ENCODE measurements at regions not wholly inside any gene's neighbourhood (a gene's known extent, or its start where the extent isn't known, plus 50 kb on each side); places are given as distances from the start of the nearest gene placed in this dataset.
"Not testable (repeated sequence)": the region's sequence is repeated elsewhere in the genome, so short reads cannot be mapped to it uniquely, and the experiment has no call there.

GRCh38 chr15:79769069-79769481, 127.7 kb downstream of the MTHFS start:
- Histone ChIP-seq H3K27ac (no peak overlapping the region), H3K4me3 (no peak overlapping the region), H3K4me1 (no peaks in the 10 kb centered on the region), H3K9me3 (replicated peaks) (no peaks in the 10 kb centered on the region), H3K36me3 (no peaks in the 10 kb centered on the region), H3K27me3 (no peaks in the 10 kb centered on the region; the same call in 1 of the 2 replicates)
- peak in 1 of 2 experiments; percentile 19 for DNase-seq

GRCh38 chr15:79769933-79770759, 126.7 kb downstream of the MTHFS start:
- no peak overlapping the region for H3K4me3 ChIP-seq
- no peak for DNase-seq

GRCh38 chr15:79773128-79773527, 123.7 kb downstream of the MTHFS start:
- H3K27ac ChIP-seq = no peak overlapping the region
- H3K27me3 ChIP-seq = no peaks in the 10 kb centered on the region; the same call in 1 of the 2 replicates
- H3K4me3 ChIP-seq = no peak overlapping the region
- no peaks in the 10 kb centered on the region for H3K36me3 ChIP-seq
- no peaks in the 10 kb centered on the region for H3K9me3 ChIP-seq (replicated peaks)
- H3K4me1 ChIP-seq = no peaks in the 10 kb centered on the region
- no peak for DNase-seq

More at GRCh38 chr15:79769933-79770759, 126.7 kb downstream of the MTHFS start:
- Histone ChIP-seq H3K27me3 (no peaks in the 10 kb centered on the region; the same call in 1 of the 2 replicates), H3K36me3 (no peaks in the 10 kb centered on the region), H3K4me1 (no peaks in the 10 kb centered on the region), H3K27ac (no peak overlapping the region), H3K9me3 (replicated peaks) (no peaks in the 10 kb centered on the region)

GRCh38 chr15:79775821-79776220, 121.0 kb downstream of the MTHFS start:
- H3K4me1 ChIP-seq = no peaks in the 10 kb centered on the region
- no peak for DNase-seq
- no peaks in the 10 kb centered on the region for H3K36me3 ChIP-seq
- no peak overlapping the region for H3K27ac ChIP-seq
- H3K4me3 ChIP-seq = no peak overlapping the region
- no peaks in the 10 kb centered on the region; the same call in 1 of the 2 replicates for H3K27me3 ChIP-seq
- H3K9me3 ChIP-seq (replicated peaks) = no peaks in the 10 kb centered on the region

- Histone ChIP-seq H3K27ac (no peak overlapping the region), H3K4me1 (no peaks in the 10 kb centered on the region), H3K9me3 (replicated peaks) (no peaks in the 10 kb centered on the region; the same call in 1 of the 2 replicates), H3K36me3 (no peaks in the 10 kb centered on the region), H3K4me3 (no peak overlapping the region), H3K27me3 (no peaks in the 10 kb centered on the region; the same call in 1 of the 2 replicates)
- DNase-seq = no peak
Measured at GRCh38 chr15:79777916-79778315, 118.9 kb downstream of the MTHFS start.

- no peak overlapping the region for H3K4me3 ChIP-seq
- no peaks in the 10 kb centered on the region for H3K36me3 ChIP-seq
- no peaks in the 10 kb centered on the region; the same call in 1 of the 2 replicates for H3K9me3 ChIP-seq (replicated peaks)
- DNase-seq = no peak
- no peaks in the 10 kb centered on the region for H3K27me3 ChIP-seq
- H3K27ac ChIP-seq = no peak overlapping the region
- H3K4me1 ChIP-seq = no peaks in the 10 kb centered on the region
Measured at GRCh38 chr15:79778378-79778990, 118.3 kb downstream of the MTHFS start.

GRCh38 chr15:79779746-79780145, 117.1 kb downstream of the MTHFS start:
- H3K27ac ChIP-seq = no peak overlapping the region
- no peaks in the 10 kb centered on the region for H3K36me3 ChIP-seq
- H3K9me3 ChIP-seq (replicated peaks) = no peaks in the 10 kb centered on the region; the same call in 1 of the 2 replicates
- no peak overlapping the region for H3K4me3 ChIP-seq
- DNase-seq = no peak
- H3K27me3 ChIP-seq = no peaks in the 10 kb centered on the region
- no peaks in the 10 kb centered on the region for H3K4me1 ChIP-seq

GRCh38 chr15:79782307-79782706, 114.5 kb downstream of the MTHFS start:
- not testable (repeated sequence) for H3K4me1 ChIP-seq; H3K4me3 ChIP-seq; H3K27ac ChIP-seq; DNase-seq; H3K9me3 ChIP-seq (replicated peaks); H3K27me3 ChIP-seq; H3K36me3 ChIP-seq

Measured in SJCRH30 (cell line).